Activated CD8-positive, alpha-beta T cell treated with anti-CD3 and anti-CD28 coated beads for 36 hours (primary cell): ENCODE measurements at regions not wholly inside any gene's neighbourhood (a gene's known extent, or its start where the extent isn't known, plus 50 kb on each side); places are given as distances from the start of the nearest gene placed in this dataset.

Source experiments
- ATAC-seq: fragments of 200-7000 bp; cut with Tn5 transposase; one replicate; pipeline ENCODE4 v1.10.0; 2021; ENCODE audit warnings: mild to moderate bottlenecking, moderate library complexity
- CTCF ChIA-PET: fragments of 350-600 bp; sonication (Branson Sonifier 250); formaldehyde crosslinking; loops from one replicate; lab custom pipeline; 2021; ENCODE audit warnings: antibody characterized with exemption; lab: Charles Lee
- POLR2A ChIA-PET: fragments of 350-600 bp; sonication (Branson Sonifier 250); formaldehyde crosslinking; loops from one replicate; lab custom pipeline; 2021; ENCODE audit warnings: antibody characterized with exemption; lab: Charles Lee
- DNase-seq: peaks from one replicate; pipeline ENCODE4 v3.0.0-alpha.2; 2020
- H3K27ac Mint-ChIP-seq: one replicate; pipeline ENCODE4 v1.8.0; 2021; ENCODE audit warnings: mild to moderate bottlenecking, mixed read lengths
- H3K27me3 Mint-ChIP-seq: one replicate; pipeline ENCODE4 v1.8.0; 2021; ENCODE audit warnings: mixed read lengths
- H3K36me3 Mint-ChIP-seq: one replicate; pipeline ENCODE4 v1.8.0; 2021; ENCODE audit warnings: low read depth, mixed read lengths
- H3K4me1 Mint-ChIP-seq: one replicate; pipeline ENCODE4 v1.8.0; 2021; ENCODE audit warnings: low read depth, mixed read lengths
- H3K4me3 Mint-ChIP-seq: one replicate; pipeline ENCODE4 v1.8.0; 2021; ENCODE audit warnings: mild to moderate bottlenecking, moderate library complexity, mixed read lengths
- H3K9me3 Mint-ChIP-seq: one replicate; pipeline ENCODE4 v1.8.0; 2021; ENCODE audit warnings: mixed read lengths
- intact Hi-C: fragments of 100-400 bp; cut with micrococcal nuclease; formaldehyde crosslinking; loops from one replicate; pipeline ENCODE4 v1.10.0; 2022
- TF ChIP-seq, protein P1 (sequence below): fragments of 200-600 bp; IDR thresholded peaks from one replicate; pipeline ENCODE4 v1.8.0; 2022; ENCODE audit warnings: antibody characterized with exemption, mild to moderate bottlenecking

DNA sequence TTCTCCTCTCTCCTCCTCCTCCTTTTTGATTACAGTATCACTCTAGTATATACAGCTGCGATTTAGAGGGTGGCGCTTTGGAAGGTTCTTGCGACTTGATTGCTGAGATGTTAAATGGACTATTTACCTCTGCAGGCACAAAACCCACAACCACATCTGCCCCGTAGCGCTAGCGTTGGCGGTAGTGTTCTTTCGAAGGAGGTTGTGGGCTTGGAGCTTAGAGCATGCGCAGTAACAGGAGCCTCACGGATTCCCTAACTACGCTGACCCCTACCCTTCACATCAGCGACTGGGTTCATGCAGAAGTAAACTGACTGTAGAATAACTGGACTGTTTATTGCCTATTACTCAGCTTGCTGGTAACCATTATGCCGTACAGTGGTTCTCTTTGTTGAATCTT is 58.0 kb downstream of the CGGBP1 start:
- TF ChIP-seq, protein P1, sequence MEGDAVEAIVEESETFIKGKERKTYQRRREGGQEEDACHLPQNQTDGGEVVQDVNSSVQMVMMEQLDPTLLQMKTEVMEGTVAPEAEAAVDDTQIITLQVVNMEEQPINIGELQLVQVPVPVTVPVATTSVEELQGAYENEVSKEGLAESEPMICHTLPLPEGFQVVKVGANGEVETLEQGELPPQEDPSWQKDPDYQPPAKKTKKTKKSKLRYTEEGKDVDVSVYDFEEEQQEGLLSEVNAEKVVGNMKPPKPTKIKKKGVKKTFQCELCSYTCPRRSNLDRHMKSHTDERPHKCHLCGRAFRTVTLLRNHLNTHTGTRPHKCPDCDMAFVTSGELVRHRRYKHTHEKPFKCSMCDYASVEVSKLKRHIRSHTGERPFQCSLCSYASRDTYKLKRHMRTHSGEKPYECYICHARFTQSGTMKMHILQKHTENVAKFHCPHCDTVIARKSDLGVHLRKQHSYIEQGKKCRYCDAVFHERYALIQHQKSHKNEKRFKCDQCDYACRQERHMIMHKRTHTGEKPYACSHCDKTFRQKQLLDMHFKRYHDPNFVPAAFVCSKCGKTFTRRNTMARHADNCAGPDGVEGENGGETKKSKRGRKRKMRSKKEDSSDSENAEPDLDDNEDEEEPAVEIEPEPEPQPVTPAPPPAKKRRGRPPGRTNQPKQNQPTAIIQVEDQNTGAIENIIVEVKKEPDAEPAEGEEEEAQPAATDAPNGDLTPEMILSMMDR = no peak
- H3K27me3 Mint-ChIP-seq = peaks cover 3% of the 10 kb centered on the region
- ATAC-seq (peak; percentile 26), DNase-seq (peak; percentile 53)
- H3K4me1 Mint-ChIP-seq = peaks cover 20% of the 10 kb centered on the region
- no peaks in the 10 kb centered on the region for H3K9me3 Mint-ChIP-seq
- CTCF ChIA-PET = interaction anchor here (0.7 to 1.6 kb wide), 3 partner anchors 10 to 742 kb away, joined by 3 to 7 read pairs (median 4); no protein-coding TSS in a partner anchor
- no peak overlapping the region for H3K27ac Mint-ChIP-seq
- POLR2A ChIA-PET = no interaction called here
- H3K4me3 Mint-ChIP-seq = peak overlapping the region; percentile 20
- H3K36me3 Mint-ChIP-seq = no peaks in the 10 kb centered on the region
- intact Hi-C loops = loop anchor here (5.0 to 10.0 kb wide), 3 partner anchors 114 to 704 kb away; no protein-coding TSS in a partner anchor

DNA sequence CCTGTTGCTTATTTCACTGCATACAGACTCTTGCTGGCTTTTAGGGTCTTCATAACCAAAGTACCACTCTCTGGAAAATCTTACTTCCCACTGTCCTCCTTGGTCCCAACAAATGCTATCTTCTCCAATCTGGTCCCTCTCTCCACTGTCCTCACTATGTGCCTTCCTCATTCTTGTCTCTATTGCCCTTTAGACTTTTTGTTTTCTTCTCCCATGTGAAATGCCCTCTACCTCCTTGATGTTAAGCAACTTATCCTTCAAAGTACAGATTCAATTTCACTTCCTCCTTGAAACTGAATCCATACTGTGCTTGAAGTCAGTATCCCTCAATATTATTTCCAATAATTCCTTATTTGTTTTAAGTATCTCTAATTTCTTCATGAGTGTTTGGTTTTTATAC is 60.8 kb downstream of the CGGBP1 start:
- Mint-ChIP-seq H3K4me1 (peaks cover 20% of the 10 kb centered on the region), H3K27me3 (peaks cover 5% of the 10 kb centered on the region), H3K4me3 (no peak overlapping the region), H3K36me3 (no peaks in the 10 kb centered on the region), H3K27ac (no peak overlapping the region), H3K9me3 (no peaks in the 10 kb centered on the region)
- TF ChIP-seq, protein P1 = no peak
- ChIA-PET CTCF (no interaction called here), POLR2A (no interaction called here)
- ATAC-seq = no peak
- DNase-seq = no peak
- intact Hi-C loops = no loop called here

DNA sequence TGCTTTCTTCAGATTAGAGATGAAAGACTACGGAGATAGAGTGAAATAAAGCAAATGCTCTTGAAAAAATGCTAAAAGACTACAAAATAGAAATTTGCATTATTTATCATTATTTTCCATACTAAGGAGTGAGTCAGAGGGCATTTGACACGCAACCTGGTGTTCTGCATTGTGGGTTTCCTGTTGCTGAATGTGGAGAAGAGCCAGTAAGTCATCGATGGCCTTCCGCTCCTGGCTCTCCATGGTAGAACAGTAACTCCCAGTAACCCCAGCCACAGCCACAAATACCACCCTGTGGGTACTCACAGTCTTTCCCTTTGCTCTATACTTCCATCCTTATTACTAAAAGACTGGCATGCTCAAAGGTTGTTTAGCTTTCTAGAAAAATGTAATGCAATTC is 61.5 kb downstream of the CGGBP1 start:
- Mint-ChIP-seq H3K9me3 (no peaks in the 10 kb centered on the region), H3K4me3 (peak overlapping the region; percentile 36), H3K4me1 (peaks cover 20% of the 10 kb centered on the region), H3K27ac (peak overlapping the region; percentile 15), H3K27me3 (peaks cover 5% of the 10 kb centered on the region), H3K36me3 (no peaks in the 10 kb centered on the region)
- peak; percentile 78 for DNase-seq
- TF ChIP-seq, protein P1 = no peak
- CTCF ChIA-PET = no interaction called here
- ATAC-seq = peak; percentile 92
- POLR2A ChIA-PET = no interaction called here
- intact Hi-C loops = no loop called here

DNA sequence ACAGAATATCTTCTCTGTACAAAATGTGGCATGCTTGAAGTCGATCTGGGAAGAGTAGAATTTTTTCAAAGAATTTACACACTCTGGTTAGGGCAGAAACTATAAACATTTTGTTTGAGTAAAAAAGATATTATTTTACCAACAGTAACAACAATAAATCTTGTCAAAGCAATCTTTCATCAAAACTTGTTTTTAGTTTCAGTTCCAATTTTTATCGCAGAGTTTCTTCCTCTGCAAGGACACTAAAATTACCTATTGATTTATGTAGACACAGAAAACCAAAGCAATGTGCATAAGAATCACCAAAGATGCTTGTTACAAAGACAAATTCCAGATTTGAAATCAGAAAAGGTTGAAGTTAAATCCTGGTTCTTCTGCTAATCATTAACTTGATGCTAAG is 61.9 kb downstream of the CGGBP1 start:
- ChIA-PET POLR2A (no interaction called here), CTCF (interaction anchor here (1.1 kb wide), 1 partner anchor 117 kb away, joined by 3 read pairs; no protein-coding TSS in a partner anchor)
- H3K27ac Mint-ChIP-seq = peak overlapping the region; percentile 15
- H3K36me3 Mint-ChIP-seq = no peaks in the 10 kb centered on the region
- H3K27me3 Mint-ChIP-seq = peaks cover 5% of the 10 kb centered on the region
- TF ChIP-seq, protein P1 = no peak
- intact Hi-C loops = no loop called here
- ATAC-seq = no peak
- no peaks in the 10 kb centered on the region for H3K9me3 Mint-ChIP-seq
- peak overlapping the region; percentile 36 for H3K4me3 Mint-ChIP-seq
- no peak for DNase-seq
- H3K4me1 Mint-ChIP-seq = peaks cover 20% of the 10 kb centered on the region

DNA sequence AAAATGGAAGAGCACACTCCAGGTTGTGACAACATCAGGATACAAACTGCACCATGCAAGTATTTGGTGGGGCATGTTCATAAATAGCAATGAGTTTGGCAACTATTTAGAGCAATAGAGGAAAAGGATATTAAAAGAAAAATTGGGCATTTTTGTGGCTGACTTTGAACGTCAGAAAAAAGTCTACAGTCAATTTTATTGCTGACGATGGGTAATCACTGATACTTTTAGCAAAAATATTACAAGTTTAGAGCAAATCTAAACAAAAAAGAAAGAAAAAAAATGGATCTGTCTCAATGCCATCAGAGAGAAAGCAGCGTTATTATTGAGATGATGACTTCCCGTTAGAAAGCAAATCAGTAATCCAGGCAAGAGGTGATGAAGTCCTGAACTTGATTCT is 65.2 kb downstream of the CGGBP1 start:
- no peak for ATAC-seq
- intact Hi-C loops = no loop called here
- TF ChIP-seq, protein P1 = no peak
- H3K9me3 Mint-ChIP-seq = no peaks in the 10 kb centered on the region
- DNase-seq = no peak
- peaks cover 17% of the 10 kb centered on the region for H3K4me1 Mint-ChIP-seq
- peaks cover 2% of the 10 kb centered on the region for H3K27me3 Mint-ChIP-seq
- CTCF ChIA-PET = interaction anchor here (1.5 kb wide), 1 partner anchor 12 kb away, joined by 4 read pairs; no protein-coding TSS in a partner anchor
- H3K27ac Mint-ChIP-seq = no peak overlapping the region
- no peak overlapping the region for H3K4me3 Mint-ChIP-seq
- POLR2A ChIA-PET = no interaction called here
- H3K36me3 Mint-ChIP-seq = no peaks in the 10 kb centered on the region
